GM23338 (cell line): ENCODE measurements at regions not wholly inside any gene's neighbourhood (a gene's known extent, or its start where the extent isn't known, plus 50 kb on each side); places are given as distances from the start of the nearest gene placed in this dataset.

Experiments used
- ATAC-seq: fragments of 200-7000 bp; cut with Tn5 transposase; 3 replicates; pipeline ENCODE4 v1.9.1; 2020
- DNase-seq: peaks from one replicate; pipeline ENCODE4 v3.0.0-alpha.2; 2015; ENCODE audit warnings: low spot score
- H2AFZ ChIP-seq: fragments of 200-600 bp; sonication (generic); 2 replicates; pipeline ENCODE4 v1.8.0; 2016; ENCODE audit warnings: antibody characterized with exemption, mild to moderate bottlenecking, moderate library complexity
- H3F3A ChIP-seq: fragments of 200-600 bp; sonication (generic); replicated peaks from 2 replicates; pipeline ENCODE4 v1.8.0; 2017; ENCODE audit warnings: antibody characterized with exemption, mixed run types, low read depth
- H3K27ac ChIP-seq: fragments of 200-600 bp; sonication (generic); 2 replicates; pipeline ENCODE4 v1.6.1; 2016; ENCODE audit warnings: low read depth
- H3K27me3 ChIP-seq: fragments of 200-600 bp; sonication (generic); 2 replicates; pipeline ENCODE4 v1.8.0; 2016; ENCODE audit warnings: mild to moderate bottlenecking, mixed run types, moderate library complexity; ENCODE audit not compliant: insufficient read depth
- H3K36me3 ChIP-seq: fragments of 200-600 bp; sonication (generic); 2 replicates; pipeline ENCODE4 v1.8.0; 2016; ENCODE audit warnings: mild to moderate bottlenecking; ENCODE audit not compliant: insufficient read depth
- H3K4me1 ChIP-seq: fragments of 200-600 bp; sonication (generic); 2 replicates; pipeline ENCODE4 v1.8.0; 2016; ENCODE audit warnings: mild to moderate bottlenecking, moderate library complexity; ENCODE audit not compliant: insufficient read depth
- H3K4me2 ChIP-seq: fragments of 200-600 bp; sonication (generic); 2 replicates; pipeline ENCODE4 v1.7.1; 2017; ENCODE audit warnings: mixed run types
- H3K4me3 ChIP-seq: fragments of 200-600 bp; sonication (generic); 2 replicates; pipeline ENCODE4 v1.6.1; 2016; ENCODE audit warnings: mixed run types
- H3K79me2 ChIP-seq: fragments of 200-600 bp; sonication (generic); replicated peaks from 2 replicates; pipeline ENCODE4 v1.8.0; 2017; ENCODE audit warnings: mild to moderate bottlenecking; ENCODE audit not compliant: insufficient read depth
- H3K9me2 ChIP-seq: fragments of 200-600 bp; sonication (generic); 2 replicates; pipeline ENCODE4 v1.8.0; 2017; ENCODE audit not compliant: insufficient read depth
- H4K20me1 ChIP-seq: fragments of 200-600 bp; sonication (generic); replicated peaks from 2 replicates; pipeline ENCODE4 v1.8.0; 2017; ENCODE audit warnings: mild to moderate bottlenecking; ENCODE audit not compliant: insufficient read depth
- H3K27ac Mint-ChIP-seq: 2 replicates; pipeline ENCODE4 v1.8.0; 2020; ENCODE audit warnings: inconsistent platforms, mild to moderate bottlenecking, moderate library complexity, mixed read lengths
- H3K27me3 Mint-ChIP-seq: 3 replicates; pipeline ENCODE4 v1.8.0; 2022; ENCODE audit warnings: low read depth, mild to moderate bottlenecking, moderate library complexity, mixed read lengths, inconsistent platforms; ENCODE audit not compliant: insufficient read depth, poor library complexity
- H3K36me3 Mint-ChIP-seq: 3 replicates; pipeline ENCODE4 v1.8.0; 2021; ENCODE audit warnings: low read depth, mild to moderate bottlenecking, inconsistent platforms, moderate library complexity, mixed read lengths
- H3K4me1 Mint-ChIP-seq: 3 replicates; pipeline ENCODE4 v1.8.0; 2020; ENCODE audit warnings: mild to moderate bottlenecking, inconsistent platforms, mixed read lengths
- H3K4me3 Mint-ChIP-seq: 3 replicates; pipeline ENCODE4 v1.8.0; 2021; ENCODE audit warnings: moderate library complexity, mild to moderate bottlenecking, inconsistent platforms, mixed read lengths
- H3K9me3 Mint-ChIP-seq: 3 replicates; pipeline ENCODE4 v1.8.0; 2020; ENCODE audit warnings: moderate library complexity, mild to moderate bottlenecking, inconsistent platforms, mixed read lengths
- CREB1 ChIP-seq: fragments of 250-450 bp; sonication (Bioruptor Pico); IDR thresholded peaks from 2 replicates; pipeline ENCODE4 v1.5.0; 2020; ENCODE audit warnings: low read depth, mild to moderate bottlenecking, moderate library complexity
- EZH2 ChIP-seq: fragments of 200-600 bp; sonication (generic); IDR thresholded peaks from one replicate; pipeline ENCODE4 v1.8.0; 2017; ENCODE audit warnings: antibody characterized with exemption, mild to moderate bottlenecking, low read depth; ENCODE audit not compliant: unreplicated experiment
- JUNB ChIP-seq: IDR thresholded peaks from one replicate; pipeline ENCODE4 v1.6.1; 2016; ENCODE audit warnings: antibody characterized with exemption; ENCODE audit not compliant: unreplicated experiment
- NANOG ChIP-seq: IDR thresholded peaks from 2 replicates; pipeline ENCODE4 v1.6.1; 2016; ENCODE audit warnings: antibody characterized with exemption, borderline replicate concordance
- POLR2AphosphoS5 ChIP-seq: IDR thresholded peaks from 2 replicates; pipeline ENCODE4 v1.6.1; 2016; ENCODE audit warnings: antibody characterized with exemption, low read depth
- STAT1 ChIP-seq: IDR thresholded peaks from one replicate; pipeline ENCODE4 v1.6.1; 2016; ENCODE audit warnings: antibody characterized with exemption; ENCODE audit not compliant: unreplicated experiment
- ZNF114 ChIP-seq: fragments of 250-450 bp; sonication (Bioruptor Pico); IDR thresholded peaks from 2 replicates; pipeline ENCODE4 v1.5.0; 2020; ENCODE audit warnings: mild to moderate bottlenecking, moderate library complexity
- ZNF462 ChIP-seq: fragments of 250-450 bp; sonication (Bioruptor Pico); IDR thresholded peaks from 2 replicates; pipeline ENCODE4 v1.5.0; 2020; ENCODE audit warnings: mild to moderate bottlenecking, moderate library complexity

DNA sequence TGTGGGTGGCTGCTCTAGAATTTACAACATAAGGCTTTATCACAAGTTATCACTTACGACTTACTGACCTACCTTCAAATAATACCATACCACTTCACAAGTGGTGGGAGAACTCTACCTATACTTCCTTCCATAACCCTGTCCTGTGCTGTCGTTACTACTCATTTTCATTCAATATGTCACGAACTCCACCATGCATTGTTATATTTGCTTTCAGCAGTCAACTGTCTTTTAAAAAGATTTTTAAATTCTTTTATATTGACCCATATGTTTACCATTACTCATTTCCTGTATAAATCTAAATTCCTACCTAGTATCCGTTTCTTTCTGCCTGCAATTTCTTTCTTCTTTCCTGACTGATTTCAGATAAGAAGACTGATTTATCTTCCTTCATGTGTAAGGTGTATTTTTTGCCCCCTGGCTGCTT is 200.0 kb downstream of the KLF12 start:
- Histone ChIP-seq H3K27me3 (no peaks in the 10 kb centered on the region), H3K4me3 (no peak overlapping the region), H3K79me2 (no peaks in the 10 kb centered on the region), H2AFZ (no peak overlapping the region), H3K4me2 (no peak overlapping the region), H3K27ac (no peak overlapping the region), H3K4me1 (peaks cover 15% of the 10 kb centered on the region), H3K9me2 (no peaks in the 10 kb centered on the region), H3F3A (no peaks in the 10 kb centered on the region), H3K36me3 (no peaks in the 10 kb centered on the region), H4K20me1 (no peaks in the 10 kb centered on the region)
- no peak overlapping the region for H3K4me3 Mint-ChIP-seq
- TF ChIP-seq NANOG (no peak), ZNF462 (no peak)
- ATAC-seq, result no peak
- DNase-seq, result no peak
- peaks cover 32% of the 10 kb centered on the region for H3K4me1 Mint-ChIP-seq
- H3K27ac Mint-ChIP-seq, result no peak overlapping the region
- no peaks in the 10 kb centered on the region for H3K9me3 Mint-ChIP-seq
- no peaks in the 10 kb centered on the region for H3K27me3 Mint-ChIP-seq
- peaks cover 3% of the 10 kb centered on the region; the same call in 2 of the 3 replicates for H3K36me3 Mint-ChIP-seq

GRCh38 chr13:73933795-73934194 is 200.4 kb downstream of the KLF12 start:
- no peak overlapping the region for H3K27ac Mint-ChIP-seq
- TF ChIP-seq EZH2, result no peak
- no peak for TF ChIP-seq ZNF114 (CRISPR knock-in tag)
- TF ChIP-seq STAT1, result no peak
- TF ChIP-seq JUNB, result no peak
- no peak for TF ChIP-seq ZNF462
- TF ChIP-seq POLR2AphosphoS5, result no peak
- TF ChIP-seq CREB1 (CRISPR knock-in tag), result no peak

More at GRCh38 chr13:73933795-73934194, 200.4 kb downstream of the KLF12 start:
- ATAC-seq (no peak), DNase-seq (no peak)
- no peaks in the 10 kb centered on the region for H3K79me2 ChIP-seq
- no peaks in the 10 kb centered on the region for H4K20me1 ChIP-seq
- H3K9me2 ChIP-seq, result no peaks in the 10 kb centered on the region
- no peaks in the 10 kb centered on the region for H3F3A ChIP-seq
- H3K27me3 Mint-ChIP-seq, result no peaks in the 10 kb centered on the region
- H3K27me3 ChIP-seq, result no peaks in the 10 kb centered on the region
- peaks cover 29% of the 10 kb centered on the region for H3K4me1 Mint-ChIP-seq
- H3K4me3 Mint-ChIP-seq, result no peak overlapping the region
- H3K36me3 Mint-ChIP-seq, result peaks cover 3% of the 10 kb centered on the region; the same call in 2 of the 3 replicates
- no peak overlapping the region for H3K4me3 ChIP-seq
- H3K9me3 Mint-ChIP-seq, result no peaks in the 10 kb centered on the region
- no peak overlapping the region for H3K27ac ChIP-seq
- H3K4me2 ChIP-seq, result no peak overlapping the region
- no peak overlapping the region for H2AFZ ChIP-seq
- H3K36me3 ChIP-seq, result no peaks in the 10 kb centered on the region
- H3K4me1 ChIP-seq, result peaks cover 15% of the 10 kb centered on the region
